Germinal center (tissue), 1 donor: ENCODE measurements at regions not wholly inside any gene's neighbourhood (a gene's known extent, or its start where the extent isn't known, plus 50 kb on each side); places are given as distances from the start of the nearest gene placed in this dataset.
"Not testable (repeated sequence)": the region's sequence is repeated elsewhere in the genome, so short reads cannot be mapped to it uniquely, and the experiment has no call there.

Source experiments
- DNase-seq: peaks from one replicate; pipeline ENCODE4 v3.0.0; 2012; ENCODE audit warnings: mixed read lengths, low spot score

DNA sequence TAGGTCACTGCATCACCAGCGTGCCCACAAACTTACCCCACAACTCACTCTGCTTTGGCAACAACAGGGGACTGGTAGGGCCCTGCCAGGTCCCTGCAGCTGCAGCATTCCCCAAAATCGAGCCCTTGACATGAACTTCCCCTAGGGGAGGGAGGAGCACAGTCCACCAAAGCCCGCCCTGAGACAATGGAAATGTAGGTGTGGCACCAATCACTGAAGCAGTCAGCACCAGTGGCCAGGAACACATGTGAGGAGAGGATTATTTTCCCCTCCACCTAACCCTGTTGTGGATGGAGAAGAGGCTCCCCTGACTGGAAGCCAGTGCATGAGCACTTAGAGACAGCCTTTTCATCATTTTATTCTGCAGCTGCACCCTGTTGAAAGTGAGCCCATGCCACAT, 573.8 kb downstream of the SOX5 start:
- DNase-seq = no peak

DNA sequence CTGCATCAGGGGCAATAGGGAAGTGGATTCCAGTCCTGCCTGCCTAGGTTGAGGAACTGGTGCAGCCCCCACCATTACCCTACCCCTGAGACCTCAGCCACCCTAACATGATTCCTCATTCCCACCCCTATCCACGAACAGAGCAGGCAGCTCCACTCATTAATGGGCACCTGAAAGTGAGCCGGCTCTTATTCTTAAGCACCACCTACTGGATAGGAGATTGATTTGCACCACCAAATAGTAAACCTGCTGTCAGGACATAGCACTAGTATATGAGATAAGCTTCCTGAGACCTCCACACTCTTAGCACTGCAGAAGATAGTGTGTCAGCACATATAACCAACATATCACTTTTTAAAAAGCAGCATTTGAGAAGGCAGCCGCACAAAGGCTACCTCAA, 573.2 kb downstream of the SOX5 start:
- DNase-seq = no peak

DNA sequence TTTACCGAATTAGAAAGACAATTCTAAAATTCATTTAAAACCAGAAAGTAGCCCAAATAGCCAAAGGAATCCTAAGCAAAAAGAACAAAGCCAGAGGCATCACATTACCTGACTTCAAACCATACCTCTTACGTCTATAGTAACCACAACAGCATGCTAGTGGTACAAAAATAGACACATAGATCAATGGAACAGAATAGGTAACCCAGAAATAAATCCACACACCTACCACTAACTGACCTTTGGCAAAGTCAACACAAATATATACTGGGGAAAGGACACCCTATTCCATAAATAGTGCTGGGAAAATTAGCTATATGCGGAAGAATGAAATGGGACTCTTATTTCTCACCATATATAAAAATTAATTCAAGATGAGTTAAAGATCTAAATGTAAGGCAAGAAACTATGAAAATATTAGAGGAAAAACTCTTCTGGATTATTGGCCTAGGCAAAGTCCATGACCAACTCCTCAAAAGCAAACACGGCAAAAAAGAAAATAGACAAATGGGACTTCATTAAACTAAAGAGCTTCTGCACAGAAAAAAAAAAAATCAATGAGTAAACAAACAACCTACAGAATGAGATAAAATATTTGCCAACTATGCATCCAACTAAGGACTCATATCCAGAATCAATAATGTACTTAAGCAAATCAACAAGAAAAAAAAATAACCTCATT, 568.9 kb downstream of the SOX5 start:
- DNase-seq = no peak

DNA sequence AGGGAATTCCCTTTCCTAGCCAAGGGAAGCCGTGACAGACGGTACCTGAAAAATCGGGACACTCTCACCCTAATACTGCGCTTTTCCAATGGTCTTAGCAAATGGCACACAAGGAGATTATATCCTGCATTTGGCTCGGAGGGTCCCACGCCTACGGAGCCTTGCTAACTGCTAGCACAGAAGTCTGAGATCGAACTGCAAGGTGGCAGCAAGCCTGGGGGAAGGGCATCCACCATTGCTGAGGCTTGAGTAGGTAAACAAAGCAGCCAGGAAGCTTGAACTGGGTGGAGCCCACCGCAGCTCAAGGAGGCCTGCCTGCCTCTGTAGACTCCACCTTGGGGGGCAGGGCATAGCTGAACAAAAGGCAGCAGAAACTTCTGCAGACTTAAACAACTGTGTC, 560.6 kb downstream of the SOX5 start:
- not testable (repeated sequence) for DNase-seq

DNA sequence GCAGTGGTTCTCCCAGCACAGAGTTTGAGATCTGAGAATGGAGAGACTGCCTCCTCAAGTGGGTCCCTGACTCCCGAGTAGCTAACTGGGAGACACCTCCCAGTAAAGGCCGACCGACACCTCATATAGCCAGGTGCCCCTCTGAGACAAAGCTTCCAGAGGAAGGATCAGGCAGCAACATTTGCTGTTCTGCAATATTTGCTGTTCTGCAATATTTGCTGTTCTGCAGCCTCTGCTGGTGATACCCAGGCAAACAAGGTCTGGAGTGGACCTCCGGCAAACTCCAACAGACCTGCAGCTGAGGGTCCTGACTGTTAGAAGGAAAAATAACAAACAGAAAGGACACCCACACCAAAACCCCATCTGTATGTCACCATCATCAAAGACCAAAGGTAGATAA, 560.2 kb downstream of the SOX5 start:
- not testable (repeated sequence) for DNase-seq

DNA sequence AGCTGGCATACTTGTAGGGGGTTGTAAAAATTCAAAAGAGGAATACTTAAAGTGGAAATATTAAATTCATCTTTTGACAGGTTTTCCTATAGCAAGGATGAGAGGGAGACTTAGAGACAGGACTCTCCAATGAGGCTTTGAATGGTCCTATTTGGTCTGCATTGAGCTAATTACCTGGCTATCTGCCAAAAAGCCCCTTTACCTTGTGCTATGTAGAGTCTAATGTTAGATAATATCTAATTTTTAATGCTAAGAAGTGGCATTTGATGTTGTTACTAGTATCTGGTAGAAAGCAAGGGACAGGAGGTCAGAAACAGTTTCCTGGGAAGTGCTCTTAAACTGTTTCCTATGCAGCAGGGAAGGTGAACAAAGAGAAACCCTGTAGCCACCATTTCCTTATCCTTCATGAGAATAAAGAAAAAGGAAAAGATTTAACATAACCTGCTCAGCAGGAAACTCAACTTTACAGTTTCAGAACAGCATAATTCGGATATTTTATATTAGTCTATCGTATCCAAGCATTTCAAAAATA, 550.0 kb downstream of the SOX5 start:
- no peak for DNase-seq

DNA sequence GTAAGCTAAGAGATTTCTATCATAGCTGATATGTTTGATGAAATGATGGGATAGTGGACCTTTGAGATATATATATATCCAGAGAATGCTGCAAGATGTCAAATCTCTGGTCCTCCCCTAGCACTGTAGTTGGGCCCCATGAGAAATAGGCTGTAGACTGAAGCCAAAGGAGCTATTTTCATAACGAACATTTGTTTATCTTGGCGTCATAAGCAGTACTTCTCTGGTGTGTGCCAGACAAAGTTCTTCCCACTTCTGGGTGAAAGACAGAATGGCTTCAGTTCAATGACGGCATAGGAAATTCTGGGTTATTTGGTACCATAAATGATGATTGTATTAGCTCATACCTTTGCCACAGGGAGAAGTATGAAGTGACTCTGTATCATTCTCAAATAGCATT, 534.3 kb downstream of the SOX5 start:
- no peak for DNase-seq

DNA sequence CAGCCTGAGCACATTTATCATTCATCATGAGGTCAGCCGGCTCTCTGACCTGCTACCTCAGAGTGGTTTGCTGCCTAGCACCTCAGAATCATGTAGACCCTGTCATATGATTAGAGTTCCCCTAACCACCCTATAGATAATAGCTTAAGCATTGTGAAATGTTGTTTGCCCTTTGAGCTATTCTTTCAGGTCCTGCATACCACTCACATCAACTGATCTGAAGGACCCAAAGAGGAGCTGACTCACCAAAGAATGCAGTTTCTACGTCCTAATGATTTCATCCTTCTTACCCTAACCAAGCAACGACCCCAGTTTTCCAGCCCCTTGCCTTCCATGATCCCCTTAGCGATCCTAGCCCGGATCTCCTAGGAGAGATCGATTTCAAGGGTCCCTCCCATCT, 527.9 kb downstream of the SOX5 start:
- no peak for DNase-seq

DNA sequence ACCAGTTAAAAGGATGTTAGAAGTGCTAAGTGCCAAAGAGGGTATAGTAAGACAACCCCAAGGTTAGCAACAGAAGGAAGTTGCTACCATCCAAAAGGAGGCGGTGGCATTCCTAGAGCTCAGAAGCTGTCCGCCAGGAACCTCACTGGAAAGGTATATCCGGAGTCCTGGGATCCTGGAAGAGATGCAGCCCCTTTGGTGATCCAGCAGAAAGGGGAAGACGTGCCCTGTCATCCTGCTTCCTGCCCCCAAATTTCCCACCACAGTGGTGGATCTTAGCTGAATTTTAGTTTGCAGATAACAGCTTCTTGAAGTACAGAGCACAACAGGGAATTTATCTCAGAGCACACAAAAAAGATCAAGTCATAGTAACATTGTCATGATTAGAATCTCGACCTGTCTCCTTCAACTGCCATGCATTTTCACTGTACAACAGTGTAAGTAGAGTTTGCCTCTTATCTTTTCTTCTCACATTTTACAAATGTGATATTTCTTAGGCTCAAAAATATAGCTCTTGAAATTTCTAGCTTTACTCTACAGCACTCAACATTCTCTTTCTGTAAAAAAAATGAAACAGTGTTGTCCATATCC, 526.3 kb downstream of the SOX5 start:
- DNase-seq = no peak

DNA sequence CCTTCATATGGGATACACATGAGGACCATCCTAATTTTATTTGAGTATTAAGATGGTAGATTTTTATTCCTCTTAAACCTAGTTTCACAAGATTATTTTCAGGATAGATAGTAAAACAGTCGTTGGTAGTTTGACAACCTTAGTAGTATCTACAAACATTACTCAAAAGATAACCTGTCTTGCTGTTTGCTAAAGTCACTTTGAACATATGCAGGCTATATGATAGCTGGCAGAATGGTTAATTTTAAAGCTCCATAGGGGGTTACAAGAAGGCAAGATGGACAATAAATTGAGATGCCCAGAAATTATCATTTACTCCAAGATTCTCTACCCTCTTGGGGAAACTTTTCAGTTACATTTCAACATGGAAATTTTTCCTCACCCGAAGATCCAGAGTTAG, 525.7 kb downstream of the SOX5 start:
- DNase-seq = no peak

DNA sequence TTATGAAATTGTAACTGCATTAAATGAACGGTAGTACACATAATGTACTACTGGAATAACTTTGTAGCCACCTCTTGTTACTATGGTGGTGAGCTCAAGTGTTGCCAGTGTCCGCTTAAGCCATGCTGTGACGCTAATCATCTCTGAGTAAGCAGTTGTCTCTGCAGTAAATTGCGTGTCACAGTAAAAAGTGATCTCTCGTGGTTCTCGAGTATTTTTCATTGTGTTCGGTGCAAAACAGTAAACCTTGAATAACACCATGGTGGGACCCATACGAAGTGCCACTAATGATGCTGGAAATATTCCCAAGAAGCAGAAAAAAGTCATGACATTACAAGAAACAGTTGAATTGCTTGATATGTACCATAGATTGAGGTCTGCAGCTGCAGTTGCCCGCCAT, 524.8 kb downstream of the SOX5 start:
- no peak for DNase-seq

DNA sequence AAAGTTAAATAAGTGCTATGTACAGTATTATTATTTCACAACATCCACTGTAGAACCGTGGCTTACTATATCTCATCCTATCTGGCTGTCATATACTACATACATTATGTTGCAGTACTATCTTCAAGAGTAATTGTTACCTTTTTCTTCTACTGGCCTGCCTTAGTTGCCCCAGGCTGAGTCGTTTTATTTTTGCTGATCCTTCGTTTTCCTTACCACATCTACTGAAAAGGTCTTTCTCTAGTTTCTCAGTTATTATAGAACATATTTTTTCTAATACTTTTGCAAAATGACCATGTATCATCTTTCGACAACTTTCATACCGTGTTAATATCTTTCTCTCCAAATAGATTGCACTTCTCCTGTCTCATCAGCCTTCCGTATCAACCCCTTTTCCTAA, 523.1 kb downstream of the SOX5 start:
- no peak for DNase-seq

DNA sequence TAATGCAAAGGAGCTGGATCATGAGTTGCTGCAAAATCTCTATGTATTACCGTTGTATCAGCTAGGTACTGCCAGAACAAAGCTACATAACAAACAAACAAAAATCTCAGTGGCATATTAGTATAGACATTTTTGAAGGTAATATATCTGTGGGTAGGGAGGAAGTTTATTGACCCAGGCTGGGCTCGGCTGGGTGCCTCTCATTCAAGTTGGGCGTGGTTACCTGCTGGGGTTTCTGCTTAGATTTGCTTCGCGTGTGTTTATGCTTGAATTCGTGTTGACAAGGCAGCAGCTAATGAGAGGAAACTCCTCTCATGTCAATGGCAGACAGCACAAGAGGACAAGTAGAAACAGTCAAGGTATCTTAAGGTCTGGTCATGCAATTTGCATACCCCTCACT, 520.7 kb downstream of the SOX5 start:
- no peak for DNase-seq

DNA sequence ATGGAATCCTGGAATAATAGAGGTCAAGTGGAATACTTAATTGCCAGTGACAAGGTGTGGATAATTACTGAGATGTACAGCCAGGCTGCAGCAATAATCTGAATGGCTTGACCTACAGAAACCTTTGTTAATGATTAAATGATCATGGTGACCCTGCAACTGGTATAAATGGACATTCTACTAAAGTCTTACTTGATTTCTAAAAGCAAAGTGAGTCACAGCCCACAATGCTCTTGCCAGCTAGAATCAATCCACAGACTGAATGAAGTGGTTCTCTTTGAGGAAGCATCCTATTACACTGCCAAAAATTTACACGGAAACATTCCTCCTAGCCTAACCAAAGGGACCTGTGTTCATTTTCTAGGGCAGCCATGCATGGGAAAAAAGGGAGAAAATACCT, 518.5 kb downstream of the SOX5 start:
- no peak for DNase-seq

DNA sequence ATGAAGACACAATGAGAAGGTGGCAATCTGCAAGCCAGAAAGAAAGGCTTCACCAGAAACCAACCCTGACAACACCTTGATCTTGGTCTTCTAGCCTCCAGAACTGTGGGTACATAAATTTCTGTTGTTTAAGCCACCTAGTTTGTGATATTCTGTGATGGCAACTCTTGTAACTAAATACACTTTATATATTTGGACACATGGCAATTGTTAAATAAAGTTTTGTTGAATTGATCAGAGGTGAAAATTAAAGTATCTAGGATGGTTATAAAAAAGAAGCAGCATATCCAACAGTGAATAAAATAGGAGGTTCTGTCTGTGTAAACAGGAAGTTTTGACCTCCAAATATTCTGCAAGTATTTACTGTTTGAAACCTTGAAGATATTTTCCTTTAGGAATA, 516.3 kb downstream of the SOX5 start:
- no peak for DNase-seq

DNA sequence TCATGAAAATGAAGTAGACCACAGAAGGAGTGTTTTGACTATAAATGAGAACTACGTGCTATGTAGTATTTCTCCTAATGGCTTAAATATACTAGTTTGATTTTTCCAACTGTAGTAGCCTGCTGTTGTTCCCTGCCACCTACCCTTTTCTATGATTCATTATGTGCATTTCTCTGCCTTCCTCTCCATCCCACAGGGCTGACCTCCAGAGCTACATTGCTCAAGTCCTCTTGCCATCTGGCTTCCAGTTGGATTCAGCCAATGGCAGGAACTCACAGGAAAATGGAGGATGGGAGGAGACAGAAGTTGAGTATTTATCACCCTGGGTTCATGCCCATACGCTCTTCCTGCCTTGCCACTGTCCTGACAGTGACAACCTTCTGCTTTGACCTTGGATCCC, 515.3 kb downstream of the SOX5 start:
- no peak for DNase-seq

DNA sequence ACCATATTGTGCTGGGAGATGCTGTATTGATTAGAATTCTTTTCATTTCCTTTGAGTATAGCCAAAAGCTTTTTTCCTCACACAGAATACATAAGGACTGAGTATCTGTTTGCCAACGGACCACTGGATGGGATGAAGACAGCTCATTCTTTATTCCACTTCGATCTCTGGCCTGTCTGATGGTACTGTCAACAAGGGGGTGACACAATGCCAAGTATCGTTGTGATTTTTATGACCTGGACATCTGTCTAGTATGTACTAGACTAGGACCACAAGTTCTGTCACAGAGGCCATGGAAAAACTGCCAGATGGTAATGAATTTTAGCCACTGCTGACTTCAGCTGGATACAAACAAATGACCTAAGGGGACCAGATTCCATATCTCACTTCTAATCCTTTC, 502.7 kb downstream of the SOX5 start:
- no peak for DNase-seq

DNA sequence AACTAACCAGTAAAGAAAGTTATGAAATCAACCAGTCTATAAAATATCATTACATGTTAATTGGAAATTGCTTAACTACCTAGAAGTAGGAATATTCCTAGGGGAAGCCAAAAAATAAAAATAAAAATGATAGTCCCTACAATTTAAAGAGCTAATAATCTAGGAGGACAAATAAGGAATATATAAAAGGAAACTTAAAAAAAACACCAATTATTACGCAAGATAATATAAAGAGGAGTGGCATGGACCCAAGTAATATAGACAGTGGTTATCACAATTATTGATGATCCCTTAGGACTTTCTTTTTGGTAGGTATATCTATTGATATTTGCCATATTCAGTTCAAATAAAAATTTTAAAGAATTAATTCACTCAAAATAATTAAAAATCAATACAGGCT, 498.7 kb downstream of the SOX5 start:
- no peak for DNase-seq

DNA sequence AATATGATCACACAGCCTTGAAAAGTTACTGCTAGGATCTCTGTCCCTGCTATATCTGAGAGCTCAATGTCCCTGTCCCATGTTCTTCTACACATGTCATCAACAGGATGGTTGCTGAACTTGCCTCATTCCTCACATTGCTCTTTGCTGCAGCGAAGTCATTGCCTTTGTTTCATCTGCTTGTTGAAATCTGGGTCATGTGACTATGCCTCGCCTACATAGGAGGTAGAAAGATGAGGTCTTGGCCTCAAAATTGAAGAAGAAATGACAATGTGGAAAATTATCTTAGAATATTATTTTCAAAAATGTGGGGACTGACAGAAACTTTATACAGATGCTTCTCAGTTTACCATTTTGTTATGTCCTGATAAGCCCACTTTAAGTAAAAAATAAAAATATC, 494.2 kb downstream of the SOX5 start:
- DNase-seq = no peak

DNA sequence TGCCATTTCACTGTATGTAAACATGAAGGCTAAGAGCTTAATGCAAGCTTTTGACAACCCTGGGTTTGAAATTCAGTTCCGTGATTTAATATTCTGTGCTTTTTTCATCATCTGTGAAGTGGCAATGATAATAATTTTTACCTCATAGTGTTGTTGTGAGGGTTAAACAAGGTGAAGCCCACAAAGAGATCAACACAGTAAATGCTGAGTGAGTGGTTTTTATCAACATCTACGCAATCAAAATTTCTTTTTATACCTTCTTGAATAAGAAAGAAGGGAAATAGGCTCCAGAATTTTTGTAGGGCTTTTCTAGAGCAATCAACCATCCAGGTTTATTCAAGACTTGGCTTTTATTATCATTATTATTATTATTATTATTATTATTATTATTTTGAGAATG, 490.8 kb downstream of the SOX5 start:
- DNase-seq = no peak

DNA sequence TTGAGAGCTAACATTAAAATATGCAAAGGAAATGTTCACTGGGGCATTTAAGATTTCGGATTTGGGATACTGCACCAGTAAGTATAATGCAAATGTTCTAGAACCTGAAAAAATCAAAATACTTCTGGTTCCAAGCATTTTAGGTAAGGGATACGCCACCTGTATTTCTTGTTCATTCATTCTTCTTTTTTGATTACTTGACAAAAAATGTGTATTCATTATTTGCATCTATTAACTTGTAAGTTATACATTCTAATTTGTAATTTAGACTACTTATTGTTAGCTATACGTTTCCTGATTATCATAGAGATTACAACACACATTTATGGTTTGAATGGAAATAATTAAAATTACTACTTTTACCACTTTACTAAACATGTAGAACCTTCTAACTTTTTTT, 486.9 kb downstream of the SOX5 start:
- DNase-seq = no peak

DNA sequence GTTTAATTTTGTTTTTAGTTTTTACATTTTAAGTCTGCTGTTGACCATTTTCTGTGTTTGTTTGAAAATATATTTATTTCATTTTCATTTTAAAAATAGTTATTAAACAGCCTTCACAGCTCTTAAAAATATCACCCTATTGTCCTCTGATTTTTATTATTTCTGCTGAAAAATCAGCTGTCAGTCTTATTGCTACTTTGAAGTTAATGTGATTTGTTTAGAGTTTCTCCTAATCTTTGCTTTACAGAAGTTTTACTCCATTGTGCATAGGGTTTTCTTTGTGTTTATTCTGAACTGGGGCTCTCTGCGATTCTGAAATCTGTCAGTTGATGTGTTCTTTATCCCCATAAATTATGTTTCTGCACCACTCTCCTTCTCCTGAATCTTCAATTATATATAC, 486.3 kb downstream of the SOX5 start:
- no peak for DNase-seq

DNA sequence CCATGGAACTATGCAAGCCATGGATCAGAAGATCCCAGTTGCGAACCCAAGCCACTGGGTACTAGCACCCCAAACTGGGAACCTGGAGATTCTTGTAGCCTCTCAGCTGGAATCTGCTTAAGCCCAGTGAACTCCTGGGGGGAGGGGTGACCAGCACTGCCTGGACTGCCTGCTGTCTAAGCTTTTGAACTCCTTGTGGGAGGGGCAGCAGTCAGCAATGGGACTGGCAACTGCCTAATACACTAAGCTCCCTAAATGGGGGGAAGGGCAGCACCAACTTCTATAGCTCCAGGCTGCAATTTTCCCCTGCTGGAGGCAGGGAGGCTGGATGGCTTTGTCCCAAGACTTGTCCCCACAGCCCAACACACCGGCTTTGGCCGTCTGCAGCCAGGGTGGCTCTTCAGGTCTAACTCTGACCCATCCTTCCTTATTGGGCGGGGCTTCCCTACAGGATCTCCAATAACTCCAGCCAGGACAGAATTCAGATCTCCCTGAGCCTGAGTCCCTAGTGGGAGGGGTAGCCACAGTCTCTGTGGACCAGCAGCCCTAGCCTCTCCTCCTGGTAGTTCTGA, 485.1 kb downstream of the SOX5 start:
- DNase-seq = no peak
